H4 (cell line): ENCODE measurements at regions not wholly inside any gene's neighbourhood (a gene's known extent, or its start where the extent isn't known, plus 50 kb on each side); places are given as distances from the start of the nearest gene placed in this dataset.
"Not testable (repeated sequence)": the region's sequence is repeated elsewhere in the genome, so short reads cannot be mapped to it uniquely, and the experiment has no call there.

Experiments
- DNase-seq: peaks from one replicate; pipeline ENCODE4 v3.0.0-alpha.2; 2015; ENCODE audit warnings: low spot score

- no peak for DNase-seq
Observed at GRCh38 chr12:4156317-4156716, 117.2 kb upstream of the CCND2 start.

GRCh38 chr12:4154672-4155225 lies 118.8 kb upstream of the CCND2 start:
- no peak for DNase-seq

- no peak for DNase-seq
Observed at GRCh38 chr12:4153343-4153892, 120.1 kb upstream of the CCND2 start.

GRCh38 chr12:4152145-4152795 lies 121.3 kb upstream of the CCND2 start:
- DNase-seq: no peak

DNA sequence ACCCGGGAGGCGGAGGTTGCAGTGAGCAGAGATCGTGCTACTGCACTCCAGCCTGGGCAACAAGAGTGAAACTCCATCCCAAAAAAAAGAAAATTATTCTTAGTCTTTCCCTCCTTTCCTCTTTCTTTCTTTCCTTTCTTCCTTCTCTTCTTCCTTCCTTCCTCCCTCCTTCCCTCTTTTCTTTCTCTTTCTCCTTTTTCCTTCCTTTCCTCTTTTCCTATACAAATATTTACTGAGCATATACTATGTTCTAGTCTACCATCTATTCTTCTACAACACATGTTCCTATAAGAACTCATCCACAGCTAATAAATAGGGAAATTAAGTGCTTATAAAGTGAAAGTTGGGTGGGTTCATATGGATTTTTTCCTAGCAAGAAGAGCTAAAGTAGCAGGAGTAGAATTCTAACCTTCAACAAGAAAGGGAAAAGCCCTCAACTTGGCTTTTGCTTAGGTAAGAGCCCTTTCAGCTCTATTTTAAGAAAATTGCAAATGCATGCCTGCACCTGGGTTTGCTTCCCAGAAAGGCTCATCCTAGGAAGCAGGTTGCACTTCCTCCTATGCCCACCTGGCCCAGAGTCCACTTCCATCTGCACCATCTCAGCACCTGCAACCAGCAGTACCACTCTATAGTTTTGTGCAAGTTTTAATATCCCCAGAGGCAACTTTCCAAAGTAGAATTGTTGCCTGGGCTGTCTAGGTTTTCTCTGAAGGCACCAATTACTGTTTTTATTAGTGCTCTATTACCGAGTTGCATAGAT lies 122.0 kb upstream of the CCND2 start:
- DNase-seq: no peak

DNA sequence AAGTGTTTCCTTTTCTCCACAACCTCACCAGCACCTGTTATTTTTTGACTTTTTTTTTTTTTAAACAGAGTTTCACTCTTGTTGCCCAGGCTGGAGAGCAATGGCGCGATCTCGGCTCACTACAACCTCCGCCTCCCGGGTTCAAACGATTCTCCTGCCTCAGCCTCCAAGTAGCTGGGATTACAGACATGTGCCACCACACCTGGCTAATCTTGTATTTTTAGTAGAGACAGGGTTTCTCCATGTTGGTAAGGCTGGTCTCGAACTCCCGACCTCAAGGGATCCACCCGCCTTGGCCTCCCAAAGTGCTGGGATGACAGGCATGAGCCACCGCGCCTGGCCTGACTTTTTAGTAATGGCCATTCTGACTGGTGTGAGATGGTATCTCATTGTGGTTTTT lies 123.2 kb upstream of the CCND2 start:
- not testable (repeated sequence) for DNase-seq

GRCh38 chr12:4148418-4149056 lies 125.0 kb upstream of the CCND2 start:
- DNase-seq: no peak

GRCh38 chr12:4147031-4147481 lies 126.5 kb upstream of the CCND2 start:
- DNase-seq: no peak

DNA sequence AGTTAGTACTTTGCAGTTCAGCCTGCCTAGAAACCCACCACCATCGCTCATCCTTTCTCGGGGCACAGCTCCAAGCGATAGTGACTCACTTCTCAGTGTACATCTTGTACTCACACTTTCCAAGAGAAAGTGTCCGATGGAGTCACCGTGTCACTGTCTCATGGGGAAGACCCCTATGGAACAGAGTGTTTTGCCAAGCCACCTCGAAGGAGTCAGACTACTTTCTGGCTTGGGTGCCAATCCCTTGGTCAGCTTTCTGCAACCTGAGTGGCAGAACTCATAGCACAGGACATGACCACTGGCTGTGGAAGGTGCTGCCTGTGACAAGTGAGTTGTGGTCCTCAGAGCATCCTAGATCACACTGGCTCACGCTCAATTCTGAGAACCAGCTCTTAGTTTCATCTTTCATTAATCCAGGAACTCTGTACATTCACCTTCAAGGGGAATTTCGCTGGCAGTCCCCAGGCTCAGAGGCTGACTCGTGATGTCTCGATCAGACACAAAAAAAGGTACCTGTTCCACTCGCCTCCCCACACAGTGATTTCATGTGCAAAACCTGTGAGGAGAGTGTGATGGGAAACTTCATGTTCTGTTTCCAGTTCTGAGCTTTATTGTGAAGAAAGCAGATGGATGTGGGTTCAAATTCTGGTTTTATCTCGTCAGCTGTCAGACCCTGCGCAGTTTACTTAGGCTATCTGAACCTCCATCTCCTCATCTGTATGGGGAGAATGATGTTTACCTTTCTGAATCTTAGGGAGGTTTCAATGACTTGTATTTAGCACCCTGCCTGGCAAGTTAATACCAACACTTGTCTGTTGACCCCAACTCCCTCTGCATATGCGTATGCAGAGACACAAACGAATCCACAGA lies 127.3 kb upstream of the CCND2 start:
- DNase-seq: no peak

GRCh38 chr12:4144676-4145075 lies 128.9 kb upstream of the CCND2 start:
- no peak for DNase-seq

DNA sequence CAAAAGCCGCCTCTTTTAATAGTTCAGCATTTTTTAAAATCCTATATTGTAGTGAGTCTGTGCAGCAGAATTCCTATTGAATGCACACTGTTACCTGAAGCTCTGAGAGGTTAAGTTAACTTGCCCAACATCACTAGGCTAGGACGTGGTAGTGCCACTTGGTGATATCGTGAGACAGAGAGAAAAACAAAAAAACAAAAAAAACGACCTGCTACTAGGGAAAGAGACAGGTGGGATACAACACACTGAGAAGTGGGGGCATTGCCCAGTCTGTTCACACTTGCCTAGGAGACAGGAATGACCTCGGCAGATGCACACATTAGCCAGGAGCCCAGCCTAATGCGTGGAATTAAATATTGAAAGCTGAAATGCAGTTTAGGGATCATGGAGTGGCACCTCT lies 129.7 kb upstream of the CCND2 start:
- no peak for DNase-seq

GRCh38 chr12:4141348-4142270 lies 132.0 kb upstream of the CCND2 start:
- DNase-seq: no peak

DNA sequence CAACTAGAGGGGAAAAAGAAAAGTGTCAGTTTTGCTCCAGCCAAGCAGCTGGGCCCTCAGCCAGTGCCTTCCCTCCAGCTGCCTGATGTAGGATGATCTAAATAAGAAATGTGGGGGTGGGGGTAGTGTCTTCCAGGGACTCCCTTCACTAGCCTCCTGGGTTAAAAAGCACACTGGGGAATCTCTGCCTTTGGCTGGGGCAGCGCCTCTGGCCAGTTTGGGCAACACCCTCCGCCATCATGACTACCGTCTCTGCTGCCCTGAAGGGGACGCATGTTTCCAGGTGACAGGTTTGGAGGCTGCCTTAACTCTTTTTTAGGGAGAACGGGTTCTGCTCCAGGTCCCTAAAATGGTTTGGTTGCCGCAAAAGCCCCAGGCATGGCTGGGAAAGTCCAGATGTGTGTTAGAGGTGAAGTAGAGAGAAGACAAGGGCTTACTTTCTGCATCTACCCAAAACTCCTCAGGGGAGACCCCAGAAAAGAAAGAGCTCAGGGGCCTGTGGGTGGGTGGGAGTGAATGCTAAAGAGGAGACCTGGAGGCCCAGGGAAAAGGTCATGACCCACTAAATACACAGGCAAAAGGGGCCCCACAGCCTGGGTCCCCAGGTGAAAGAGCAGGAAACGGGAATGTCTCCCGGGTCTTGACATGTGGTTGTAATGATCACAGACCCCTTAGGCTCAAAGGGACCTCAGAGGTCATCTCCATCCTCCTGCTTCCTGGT lies 132.8 kb upstream of the CCND2 start:
- no peak for DNase-seq

DNA sequence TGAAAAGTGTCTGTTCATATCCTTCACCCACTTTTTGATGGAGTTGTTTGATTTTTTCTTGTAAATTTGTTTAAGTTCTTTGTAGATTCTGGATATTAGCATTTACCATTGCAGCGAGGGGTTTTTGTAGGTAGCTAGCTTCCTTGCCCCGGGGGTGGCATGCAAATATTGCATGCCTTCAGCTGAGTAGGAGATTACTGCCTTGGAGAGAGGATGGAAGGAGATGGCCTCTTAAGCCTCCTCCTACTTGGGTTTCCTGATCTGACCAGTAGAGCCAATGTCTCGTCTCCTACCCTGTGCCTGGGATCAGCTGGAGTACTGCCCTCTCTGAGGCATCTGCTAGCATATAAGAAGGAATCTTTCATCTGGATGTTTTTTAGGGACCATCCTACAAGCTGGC lies 134.4 kb upstream of the CCND2 start:
- DNase-seq: no peak

- not testable (repeated sequence) for DNase-seq
Observed at GRCh38 chr12:4138532-4138931, 135.0 kb upstream of the CCND2 start.

GRCh38 chr12:4138051-4138450 lies 135.5 kb upstream of the CCND2 start:
- no peak for DNase-seq

DNA sequence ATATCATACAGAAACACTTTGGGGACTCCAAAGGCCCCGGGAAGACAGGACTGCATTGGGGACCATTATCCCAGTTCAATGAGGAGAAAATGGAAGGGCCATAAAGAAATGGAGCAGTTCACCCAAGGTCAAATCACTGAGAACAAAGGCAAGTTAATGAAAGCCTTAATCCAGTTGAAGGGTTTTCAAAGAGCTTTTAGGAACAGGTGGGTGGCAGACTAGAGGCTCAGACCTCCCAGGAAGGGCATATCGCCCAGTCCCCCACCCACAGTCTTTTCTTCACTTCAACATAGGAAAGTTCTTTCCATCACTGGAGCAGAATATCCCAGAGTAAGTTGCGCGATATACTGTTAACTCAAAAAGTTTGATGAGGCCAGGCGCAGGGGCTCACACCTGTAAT lies 136.1 kb upstream of the CCND2 start:
- DNase-seq: no peak

DNA sequence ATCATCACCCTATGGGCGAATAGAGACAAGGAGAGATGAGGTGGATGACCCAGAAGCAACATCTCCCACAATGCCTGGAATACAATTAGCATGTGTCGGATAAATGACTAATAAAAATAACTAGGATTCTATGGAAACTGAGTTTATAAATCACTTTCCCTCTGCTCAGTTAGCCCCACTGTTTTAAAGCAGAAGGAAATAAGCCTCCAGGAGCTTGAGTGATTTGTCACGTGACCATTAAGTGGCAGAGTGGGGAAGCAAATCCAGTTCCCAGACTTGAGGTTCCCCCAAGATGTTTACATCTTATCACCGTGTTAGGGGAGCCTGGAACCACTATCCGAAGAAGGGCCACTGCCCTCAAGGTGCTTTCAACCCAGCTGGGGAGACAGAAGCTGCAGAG lies 136.5 kb upstream of the CCND2 start:
- no peak for DNase-seq

GRCh38 chr12:4135919-4136605 lies 137.5 kb upstream of the CCND2 start:
- DNase-seq: peak; percentile 23
